Endodermal cell (in vitro differentiated cells): ENCODE measurements at regions not wholly inside any gene's neighbourhood (a gene's known extent, or its start where the extent isn't known, plus 50 kb on each side); places are given as distances from the start of the nearest gene placed in this dataset.

Source experiments
- DNase-seq: peaks from one replicate; pipeline ENCODE4 v3.0.0-alpha.2; 2017
- H3K27ac ChIP-seq: 2 replicates; pipeline ENCODE4 v1.5.1; 2013; ENCODE audit warnings: mild to moderate bottlenecking, low read depth, low read length, moderate library complexity
- H3K27me3 ChIP-seq: 2 replicates; pipeline ENCODE4 v1.6.1; 2013; ENCODE audit warnings: mild to moderate bottlenecking, low read length, moderate library complexity; ENCODE audit not compliant: insufficient read depth, control insufficient read depth, poor library complexity, severe bottlenecking
- H3K36me3 ChIP-seq: 2 replicates; pipeline ENCODE4 v1.7.0; 2013; ENCODE audit warnings: mild to moderate bottlenecking, low read length, moderate library complexity; ENCODE audit not compliant: control insufficient read depth, insufficient read depth
- H3K4me1 ChIP-seq: one replicate; pipeline ENCODE4 v1.7.0; 2013; ENCODE audit warnings: low read length; ENCODE audit not compliant: control insufficient read depth, insufficient read depth
- H3K4me3 ChIP-seq: 2 replicates; pipeline ENCODE4 v1.5.1; 2013; ENCODE audit warnings: mild to moderate bottlenecking, low read length, moderate library complexity
- H3K9ac ChIP-seq: 2 replicates; pipeline ENCODE4 v1.6.1; 2013; ENCODE audit warnings: mild to moderate bottlenecking, low read length, moderate library complexity; ENCODE audit not compliant: poor library complexity, severe bottlenecking; ENCODE audit errors: extremely low read depth
- H3K9me3 ChIP-seq: 2 replicates; pipeline ENCODE4 v1.6.1; 2013; ENCODE audit warnings: mild to moderate bottlenecking, low read length, moderate library complexity; ENCODE audit not compliant: control insufficient read depth
- H3K27ac Mint-ChIP-seq: 2 replicates; pipeline ENCODE4 v1.8.0; 2020; ENCODE audit warnings: mixed read lengths
- H3K27me3 Mint-ChIP-seq: 2 replicates; pipeline ENCODE4 v1.8.0; 2021; ENCODE audit warnings: mild to moderate bottlenecking, mixed read lengths; ENCODE audit not compliant: insufficient read depth
- H3K36me3 Mint-ChIP-seq: 2 replicates; pipeline ENCODE4 v1.8.0; 2020; ENCODE audit warnings: low read depth, mixed read lengths
- H3K4me1 Mint-ChIP-seq: 2 replicates; pipeline ENCODE4 v1.8.0; 2020; ENCODE audit warnings: mixed read lengths
- H3K4me3 Mint-ChIP-seq: 2 replicates; pipeline ENCODE4 v1.8.0; 2020; ENCODE audit warnings: mild to moderate bottlenecking, moderate library complexity, mixed read lengths
- H3K9me3 Mint-ChIP-seq: 2 replicates; pipeline ENCODE4 v1.8.0; 2020; ENCODE audit warnings: mild to moderate bottlenecking, mixed read lengths
- CTCF ChIP-seq: fragments of 200-600 bp; sonication (generic); conservative IDR thresholded peaks from 2 replicates; pipeline ENCODE4 v1.5.0; 2021; ENCODE audit warnings: antibody characterized with exemption, mild to moderate bottlenecking
- WGBS, 2 experiments: methylation state at CpG; one replicate each; pipeline versions ENCODE4 v1.1.5 to v1.1.7; 2013; ENCODE audit warnings: missing lambda C conversion rate in 2 of 2, mixed read lengths in 1 of 2; ENCODE audit not compliant: insufficient coverage in 1 of 2, insufficient read length in 1 of 2; 5-methylcytosine and 5-hydroxymethylcytosine counted together

GRCh38 chr1:65626003-65626402, 166.7 kb upstream of the PDE4B start:
- no peak overlapping the region for H3K9ac ChIP-seq
- H3K27me3 ChIP-seq = no peaks in the 10 kb centered on the region
- Mint-ChIP-seq H3K4me3 (no peak overlapping the region), H3K36me3 (no peaks in the 10 kb centered on the region), H3K27me3 (no peaks in the 10 kb centered on the region), H3K9me3 (no peaks in the 10 kb centered on the region), H3K27ac (no peak overlapping the region), H3K4me1 (peaks cover 20% of the 10 kb centered on the region)
- H3K4me1 ChIP-seq = no peaks in the 10 kb centered on the region
- H3K4me3 ChIP-seq = no peak overlapping the region
- no peak overlapping the region for H3K27ac ChIP-seq
- H3K9me3 ChIP-seq = no peaks in the 10 kb centered on the region
- 93 to 100% methylated on average over 2 to 3 of the region's 3 CpGs for WGBS, 2 experiments
- H3K36me3 ChIP-seq = no peaks in the 10 kb centered on the region
- no peak for DNase-seq
- TF ChIP-seq CTCF = no peak

- Histone ChIP-seq H3K4me3 (no peak overlapping the region), H3K9me3 (no peaks in the 10 kb centered on the region), H3K9ac (no peak overlapping the region), H3K27me3 (no peaks in the 10 kb centered on the region), H3K4me1 (no peaks in the 10 kb centered on the region), H3K36me3 (no peaks in the 10 kb centered on the region), H3K27ac (no peak overlapping the region)
- no peaks in the 10 kb centered on the region for H3K9me3 Mint-ChIP-seq
- H3K27ac Mint-ChIP-seq = no peak overlapping the region
- 97% methylated on average over 2 of the region's 2 CpGs; no CpG with 5 or more reads in 1 of the 2 experiments for WGBS, 2 experiments
- TF ChIP-seq CTCF = no peak
- no peaks in the 10 kb centered on the region for H3K27me3 Mint-ChIP-seq
- peaks cover 20% of the 10 kb centered on the region for H3K4me1 Mint-ChIP-seq
- DNase-seq = no peak
- H3K36me3 Mint-ChIP-seq = no peaks in the 10 kb centered on the region
- no peak overlapping the region for H3K4me3 Mint-ChIP-seq
Measured at GRCh38 chr1:65629788-65630187, 162.9 kb upstream of the PDE4B start.

GRCh38 chr1:65630855-65631254, 161.8 kb upstream of the PDE4B start:
- H3K4me3 ChIP-seq = no peak overlapping the region
- H3K36me3 ChIP-seq = no peaks in the 10 kb centered on the region
- Mint-ChIP-seq H3K4me1 (peaks cover 17% of the 10 kb centered on the region), H3K9me3 (no peaks in the 10 kb centered on the region), H3K27ac (no peak overlapping the region), H3K27me3 (no peaks in the 10 kb centered on the region), H3K4me3 (no peak overlapping the region), H3K36me3 (no peaks in the 10 kb centered on the region)
- H3K9ac ChIP-seq = no peak overlapping the region
- no peak overlapping the region for H3K27ac ChIP-seq
- WGBS, 2 experiments = 77% methylated on average over 2 of the region's 2 CpGs; no CpG with 5 or more reads in 1 of the 2 experiments
- no peaks in the 10 kb centered on the region for H3K9me3 ChIP-seq
- H3K4me1 ChIP-seq = no peaks in the 10 kb centered on the region
- TF ChIP-seq CTCF = no peak
- no peaks in the 10 kb centered on the region for H3K27me3 ChIP-seq
- no peak for DNase-seq
